Osteoblast (primary cell): ENCODE measurements at regions not wholly inside any gene's neighbourhood (a gene's known extent, or its start where the extent isn't known, plus 50 kb on each side); places are given as distances from the start of the nearest gene placed in this dataset.

ENCODE experiments used
- DNase-seq: peaks from one replicate; pipeline ENCODE4 v3.0.0; 2011; ENCODE audit warnings: low spot score, mixed read lengths; ENCODE audit not compliant: insufficient read length; ENCODE audit errors: missing footprints
- H2AFZ ChIP-seq: 2 replicates; pipeline ENCODE4 v1.6.0; 2011; ENCODE audit warnings: mild to moderate bottlenecking, low read length
- H3K27ac ChIP-seq: 2 replicates; pipeline ENCODE4 v1.5.1; 2011; ENCODE audit warnings: mild to moderate bottlenecking, low read depth, low read length, moderate library complexity
- H3K27me3 ChIP-seq: 2 replicates; pipeline ENCODE4 v1.6.0; 2012; ENCODE audit warnings: mild to moderate bottlenecking, control low read depth, inconsistent platforms, low read length, moderate library complexity; ENCODE audit not compliant: insufficient read depth
- H3K36me3 ChIP-seq: 2 replicates; pipeline ENCODE4 v1.5.1; 2011; ENCODE audit warnings: mild to moderate bottlenecking, low read length, control low read depth, moderate library complexity; ENCODE audit not compliant: insufficient read depth
- H3K4me1 ChIP-seq: 2 replicates; pipeline ENCODE4 v1.5.1; 2011; ENCODE audit warnings: mild to moderate bottlenecking, low read length, control low read depth, moderate library complexity; ENCODE audit not compliant: insufficient read depth
- H3K4me2 ChIP-seq: 2 replicates; pipeline ENCODE4 v1.6.0; 2011; ENCODE audit warnings: mild to moderate bottlenecking, low read length; ENCODE audit not compliant: insufficient read depth
- H3K4me3 ChIP-seq: fragments of 200-600 bp; sonication (generic); 3 replicates; pipeline ENCODE4 v1.5.1; 2012; ENCODE audit warnings: mild to moderate bottlenecking, low read length, inconsistent platforms; ENCODE audit not compliant: insufficient read depth
- H3K79me2 ChIP-seq: 2 replicates; pipeline ENCODE4 v1.6.0; 2012; ENCODE audit warnings: mild to moderate bottlenecking, low read length, control low read depth, inconsistent platforms; ENCODE audit not compliant: insufficient read depth
- H3K9me3 ChIP-seq: 2 replicates; pipeline ENCODE4 v1.5.1; 2011; ENCODE audit warnings: low read depth, low read length, control low read depth
- H4K20me1 ChIP-seq: 2 replicates; pipeline ENCODE4 v1.6.0; 2012; ENCODE audit warnings: mild to moderate bottlenecking, low read length, control low read depth; ENCODE audit not compliant: insufficient read depth
- CTCF ChIP-seq: IDR thresholded peaks from 2 replicates; pipeline ENCODE4 v1.5.1; 2011; ENCODE audit warnings: mild to moderate bottlenecking, low read depth, low read length, moderate library complexity; ENCODE audit errors: extremely low read depth

- H3K27me3 ChIP-seq, result peaks cover 78% of the 10 kb centered on the region
- TF ChIP-seq CTCF, result no peak
- H3K36me3 ChIP-seq, result no peaks in the 10 kb centered on the region
Observed at GRCh38 chr21:36566644-36567043, 86.7 kb upstream of the CLDN14 start.

GRCh38 chr21:36567216-36567885 is 87.4 kb upstream of the CLDN14 start:
- TF ChIP-seq CTCF, result no peak
- Histone ChIP-seq H3K27ac (no peak overlapping the region), H2AFZ (no peak overlapping the region), H3K9me3 (peaks cover 5% of the 10 kb centered on the region), H4K20me1 (no peaks in the 10 kb centered on the region), H3K27me3 (peaks cover 81% of the 10 kb centered on the region), H3K4me1 (no peaks in the 10 kb centered on the region), H3K4me3 (no peak overlapping the region), H3K4me2 (no peak overlapping the region), H3K79me2 (no peaks in the 10 kb centered on the region), H3K36me3 (no peaks in the 10 kb centered on the region)
- DNase-seq, result no peak

More at GRCh38 chr21:36566644-36567043, 86.7 kb upstream of the CLDN14 start:
- Histone ChIP-seq H2AFZ (no peak overlapping the region), H3K9me3 (peaks cover 5% of the 10 kb centered on the region), H3K4me2 (no peak overlapping the region), H3K27ac (no peak overlapping the region), H3K4me1 (no peaks in the 10 kb centered on the region), H3K4me3 (no peak overlapping the region), H3K79me2 (no peaks in the 10 kb centered on the region), H4K20me1 (no peaks in the 10 kb centered on the region)
- DNase-seq, result no peak

- Histone ChIP-seq H3K27ac (no peak overlapping the region), H3K27me3 (peaks cover 61% of the 10 kb centered on the region)
Observed at GRCh38 chr21:36569511-36569910, 89.6 kb upstream of the CLDN14 start.

More at GRCh38 chr21:36569511-36569910, 89.6 kb upstream of the CLDN14 start:
- Histone ChIP-seq H3K36me3 (no peaks in the 10 kb centered on the region), H3K9me3 (peaks cover 5% of the 10 kb centered on the region), H2AFZ (no peak overlapping the region), H3K79me2 (no peaks in the 10 kb centered on the region), H3K4me3 (no peak overlapping the region), H3K4me2 (no peak overlapping the region), H3K4me1 (no peaks in the 10 kb centered on the region), H4K20me1 (no peaks in the 10 kb centered on the region)
- TF ChIP-seq CTCF, result no peak
- DNase-seq, result no peak
